ENCODE measurements at regions not wholly inside any gene's neighbourhood (a gene's known extent, or its start where the extent isn't known, plus 50 kb on each side); places are given as distances from the start of the nearest gene placed in this dataset.
A peak's percentile ranks its signal among the peaks of the same experiment; 100 is the strongest.

DNA sequence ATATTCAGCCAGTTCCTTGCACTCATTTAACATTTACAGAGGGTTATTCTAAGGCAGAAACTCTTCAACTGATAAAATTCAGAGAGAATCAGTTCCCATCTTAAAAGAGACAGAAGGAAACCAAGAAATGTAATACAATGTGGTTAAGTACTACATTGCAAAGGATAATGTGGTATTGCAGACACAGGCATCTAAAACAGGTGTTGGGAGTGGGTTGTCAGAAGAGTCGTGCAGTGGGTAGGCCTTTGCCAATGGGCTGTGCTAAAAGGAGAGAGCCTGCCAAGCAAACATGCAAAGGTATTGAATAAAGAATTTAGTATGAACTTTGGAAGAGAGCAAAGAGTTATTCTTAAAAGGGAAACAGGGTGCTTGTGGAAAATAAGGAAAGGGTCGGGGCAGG lies 1044.4 kb upstream of the DIAPH2 start:
- DNase-seq (ENCODE audit: low read depth in 1 of 2, low spot score in 1 of 2) (no peak), ATAC-seq (no peak), FAIRE-seq (no peak)
- Histone ChIP-seq H3K4me3 (no peak overlapping the region), H3K27ac (no peak overlapping the region), H3K9me3 (no peaks in the 10 kb centered on the region), H3K4me1 (no peaks in the 10 kb centered on the region), H3K4me2 (no peak overlapping the region)
- TF ChIP-seq CBX2 (IDR thresholded peaks at IDR 0.05; ENCODE audit: borderline replicate concordance, low read depth) (no peak), TP53 (CRISPR knock-in tag; IDR thresholded peaks at IDR 0.05) (no peak), RAD21 (conservative IDR thresholded peaks at IDR 0.05 in 1 of 2, IDR thresholded peaks at IDR 0.05 in 1 of 2) (no peak), HEYL (CRISPR knock-in tag; IDR thresholded peaks at IDR 0.05) (no peak), POLR2A (IDR thresholded peaks at IDR 0.05; ENCODE audit: low read length) (no peak), RFX5 (IDR thresholded peaks at IDR 0.05) (no peak), ZFP36 (IDR thresholded peaks at IDR 0.05; ENCODE audit: borderline replicate concordance, partially characterized antibody) (no peak), MAZ (IDR thresholded peaks at IDR 0.05; ENCODE audit: borderline replicate concordance, low read depth, low read length) (no peak), FOXS1 (CRISPR knock-in tag; IDR thresholded peaks at IDR 0.05) (no peak), FOSL2 (IDR thresholded peaks at IDR 0.05) (no peak), FOSL2 (CRISPR knock-in tag; IDR thresholded peaks at IDR 0.05) (no peak), FOSB (CRISPR knock-in tag; IDR thresholded peaks at IDR 0.05) (no peak), HOXA7 (CRISPR knock-in tag; IDR thresholded peaks at IDR 0.05) (no peak), KDM5A (IDR thresholded peaks at IDR 0.05) (no peak), NPAS2 (CRISPR knock-in tag; IDR thresholded peaks at IDR 0.05; ENCODE audit: borderline replicate concordance) (no peak), TFCP2L1 (CRISPR knock-in tag; IDR thresholded peaks at IDR 0.05) (no peak), JUN (IDR thresholded peaks at IDR 0.05) (no peak)
- TF ChIP-seq, protein P1, sequence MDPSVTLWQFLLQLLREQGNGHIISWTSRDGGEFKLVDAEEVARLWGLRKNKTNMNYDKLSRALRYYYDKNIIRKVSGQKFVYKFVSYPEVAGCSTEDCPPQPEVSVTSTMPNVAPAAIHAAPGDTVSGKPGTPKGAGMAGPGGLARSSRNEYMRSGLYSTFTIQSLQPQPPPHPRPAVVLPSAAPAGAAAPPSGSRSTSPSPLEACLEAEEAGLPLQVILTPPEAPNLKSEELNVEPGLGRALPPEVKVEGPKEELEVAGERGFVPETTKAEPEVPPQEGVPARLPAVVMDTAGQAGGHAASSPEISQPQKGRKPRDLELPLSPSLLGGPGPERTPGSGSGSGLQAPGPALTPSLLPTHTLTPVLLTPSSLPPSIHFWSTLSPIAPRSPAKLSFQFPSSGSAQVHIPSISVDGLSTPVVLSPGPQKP (IDR thresholded peaks at IDR 0.05; ENCODE audit: low read depth, low read length) = no peak
- TF ChIP-seq, protein P2, sequence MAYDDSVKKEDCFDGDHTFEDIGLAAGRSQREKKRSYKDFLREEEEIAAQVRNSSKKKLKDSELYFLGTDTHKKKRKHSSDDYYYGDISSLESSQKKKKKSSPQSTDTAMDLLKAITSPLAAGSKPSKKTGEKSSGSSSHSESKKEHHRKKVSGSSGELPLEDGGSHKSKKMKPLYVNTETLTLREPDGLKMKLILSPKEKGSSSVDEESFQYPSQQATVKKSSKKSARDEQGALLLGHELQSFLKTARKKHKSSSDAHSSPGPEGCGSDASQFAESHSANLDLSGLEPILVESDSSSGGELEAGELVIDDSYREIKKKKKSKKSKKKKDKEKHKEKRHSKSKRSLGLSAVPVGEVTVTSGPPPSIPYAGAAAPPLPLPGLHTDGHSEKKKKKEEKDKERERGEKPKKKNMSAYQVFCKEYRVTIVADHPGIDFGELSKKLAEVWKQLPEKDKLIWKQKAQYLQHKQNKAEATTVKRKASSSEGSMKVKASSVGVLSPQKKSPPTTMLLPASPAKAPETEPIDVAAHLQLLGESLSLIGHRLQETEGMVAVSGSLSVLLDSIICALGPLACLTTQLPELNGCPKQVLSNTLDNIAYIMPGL (CRISPR knock-in tag; IDR thresholded peaks at IDR 0.05; ENCODE audit: borderline replicate concordance) = no peak
- TF ChIP-seq, protein P3, sequence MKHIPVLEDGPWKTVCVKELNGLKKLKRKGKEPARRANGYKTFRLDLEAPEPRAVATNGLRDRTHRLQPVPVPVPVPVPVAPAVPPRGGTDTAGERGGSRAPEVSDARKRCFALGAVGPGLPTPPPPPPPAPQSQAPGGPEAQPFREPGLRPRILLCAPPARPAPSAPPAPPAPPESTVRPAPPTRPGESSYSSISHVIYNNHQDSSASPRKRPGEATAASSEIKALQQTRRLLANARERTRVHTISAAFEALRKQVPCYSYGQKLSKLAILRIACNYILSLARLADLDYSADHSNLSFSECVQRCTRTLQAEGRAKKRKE (CRISPR knock-in tag; IDR thresholded peaks at IDR 0.05; ENCODE audit: low read depth) = no peak
- ChIA-PET POLR2A (no interaction called here), CTCF (no interaction called here)
- WGBS (ENCODE audit: missing lambda C conversion rate) = 3% methylated on average over 2 of the region's 2 CpGs

DNA sequence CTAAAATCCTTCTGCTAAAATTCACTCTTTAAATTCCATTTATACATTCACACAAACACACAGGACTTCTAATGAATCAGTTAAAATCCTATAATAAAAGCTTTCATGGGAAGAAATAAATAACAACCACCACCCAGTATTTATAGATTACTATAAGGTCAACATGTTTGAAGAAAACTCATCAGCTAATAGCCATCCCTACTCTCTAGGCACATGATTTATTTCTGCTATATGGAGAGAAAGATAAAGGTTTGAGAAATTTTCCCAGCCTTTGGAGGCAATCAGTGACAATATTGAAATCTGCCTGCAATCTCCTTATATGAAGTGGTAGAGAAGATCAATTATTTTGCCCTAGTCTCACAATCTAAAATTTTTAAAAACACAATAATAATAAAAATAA lies 1038.9 kb upstream of the DIAPH2 start:
- FAIRE-seq = peak; percentile 28
- POLR2A ChIA-PET = no interaction called here
- ATAC-seq = no peak

More for the DNA sequence above, 1038.9 kb upstream of the DIAPH2 start:
- CTCF ChIA-PET = no interaction called here
- Histone ChIP-seq H3K27ac (no peak overlapping the region), H3K4me1 (no peaks in the 10 kb centered on the region), H3K9me3 (no peaks in the 10 kb centered on the region), H3K4me3 (no peak overlapping the region), H3K4me2 (no peak overlapping the region)
- DNase-seq (ENCODE audit: low read depth in 1 of 2, low spot score in 1 of 2) = no peak
- TF ChIP-seq POLR2A (IDR thresholded peaks at IDR 0.05; ENCODE audit: low read length) (no peak), MAZ (IDR thresholded peaks at IDR 0.05; ENCODE audit: borderline replicate concordance, low read depth, low read length) (no peak), EHF (CRISPR knock-in tag; IDR thresholded peaks at IDR 0.05) (no peak), EHMT2 (IDR thresholded peaks at IDR 0.05; ENCODE audit: low read depth) (no peak), PHF8 (IDR thresholded peaks at IDR 0.05; ENCODE audit: borderline replicate concordance, low read depth) (no peak), MYC (IDR thresholded peaks at IDR 0.05; ENCODE audit: borderline replicate concordance, low read length) (no peak), CBX8 (IDR thresholded peaks at IDR 0.05) (no peak), EP300 (IDR thresholded peaks at IDR 0.05) (no peak), CHD4 (IDR thresholded peaks at IDR 0.05; ENCODE audit: borderline replicate concordance) (no peak)
- TF ChIP-seq, protein P4, sequence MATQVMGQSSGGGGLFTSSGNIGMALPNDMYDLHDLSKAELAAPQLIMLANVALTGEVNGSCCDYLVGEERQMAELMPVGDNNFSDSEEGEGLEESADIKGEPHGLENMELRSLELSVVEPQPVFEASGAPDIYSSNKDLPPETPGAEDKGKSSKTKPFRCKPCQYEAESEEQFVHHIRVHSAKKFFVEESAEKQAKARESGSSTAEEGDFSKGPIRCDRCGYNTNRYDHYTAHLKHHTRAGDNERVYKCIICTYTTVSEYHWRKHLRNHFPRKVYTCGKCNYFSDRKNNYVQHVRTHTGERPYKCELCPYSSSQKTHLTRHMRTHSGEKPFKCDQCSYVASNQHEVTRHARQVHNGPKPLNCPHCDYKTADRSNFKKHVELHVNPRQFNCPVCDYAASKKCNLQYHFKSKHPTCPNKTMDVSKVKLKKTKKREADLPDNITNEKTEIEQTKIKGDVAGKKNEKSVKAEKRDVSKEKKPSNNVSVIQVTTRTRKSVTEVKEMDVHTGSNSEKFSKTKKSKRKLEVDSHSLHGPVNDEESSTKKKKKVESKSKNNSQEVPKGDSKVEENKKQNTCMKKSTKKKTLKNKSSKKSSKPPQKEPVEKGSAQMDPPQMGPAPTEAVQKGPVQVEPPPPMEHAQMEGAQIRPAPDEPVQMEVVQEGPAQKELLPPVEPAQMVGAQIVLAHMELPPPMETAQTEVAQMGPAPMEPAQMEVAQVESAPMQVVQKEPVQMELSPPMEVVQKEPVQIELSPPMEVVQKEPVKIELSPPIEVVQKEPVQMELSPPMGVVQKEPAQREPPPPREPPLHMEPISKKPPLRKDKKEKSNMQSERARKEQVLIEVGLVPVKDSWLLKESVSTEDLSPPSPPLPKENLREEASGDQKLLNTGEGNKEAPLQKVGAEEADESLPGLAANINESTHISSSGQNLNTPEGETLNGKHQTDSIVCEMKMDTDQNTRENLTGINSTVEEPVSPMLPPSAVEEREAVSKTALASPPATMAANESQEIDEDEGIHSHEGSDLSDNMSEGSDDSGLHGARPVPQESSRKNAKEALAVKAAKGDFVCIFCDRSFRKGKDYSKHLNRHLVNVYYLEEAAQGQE (IDR thresholded peaks at IDR 0.05) = no peak
- TF ChIP-seq, protein P5, sequence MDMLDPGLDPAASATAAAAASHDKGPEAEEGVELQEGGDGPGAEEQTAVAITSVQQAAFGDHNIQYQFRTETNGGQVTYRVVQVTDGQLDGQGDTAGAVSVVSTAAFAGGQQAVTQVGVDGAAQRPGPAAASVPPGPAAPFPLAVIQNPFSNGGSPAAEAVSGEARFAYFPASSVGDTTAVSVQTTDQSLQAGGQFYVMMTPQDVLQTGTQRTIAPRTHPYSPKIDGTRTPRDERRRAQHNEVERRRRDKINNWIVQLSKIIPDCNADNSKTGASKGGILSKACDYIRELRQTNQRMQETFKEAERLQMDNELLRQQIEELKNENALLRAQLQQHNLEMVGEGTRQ (IDR thresholded peaks at IDR 0.05) = no peak
- TF ChIP-seq, protein P6, sequence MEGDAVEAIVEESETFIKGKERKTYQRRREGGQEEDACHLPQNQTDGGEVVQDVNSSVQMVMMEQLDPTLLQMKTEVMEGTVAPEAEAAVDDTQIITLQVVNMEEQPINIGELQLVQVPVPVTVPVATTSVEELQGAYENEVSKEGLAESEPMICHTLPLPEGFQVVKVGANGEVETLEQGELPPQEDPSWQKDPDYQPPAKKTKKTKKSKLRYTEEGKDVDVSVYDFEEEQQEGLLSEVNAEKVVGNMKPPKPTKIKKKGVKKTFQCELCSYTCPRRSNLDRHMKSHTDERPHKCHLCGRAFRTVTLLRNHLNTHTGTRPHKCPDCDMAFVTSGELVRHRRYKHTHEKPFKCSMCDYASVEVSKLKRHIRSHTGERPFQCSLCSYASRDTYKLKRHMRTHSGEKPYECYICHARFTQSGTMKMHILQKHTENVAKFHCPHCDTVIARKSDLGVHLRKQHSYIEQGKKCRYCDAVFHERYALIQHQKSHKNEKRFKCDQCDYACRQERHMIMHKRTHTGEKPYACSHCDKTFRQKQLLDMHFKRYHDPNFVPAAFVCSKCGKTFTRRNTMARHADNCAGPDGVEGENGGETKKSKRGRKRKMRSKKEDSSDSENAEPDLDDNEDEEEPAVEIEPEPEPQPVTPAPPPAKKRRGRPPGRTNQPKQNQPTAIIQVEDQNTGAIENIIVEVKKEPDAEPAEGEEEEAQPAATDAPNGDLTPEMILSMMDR (IDR thresholded peaks at IDR 0.05) = no peak
